ENCODE measurements at regions not wholly inside any gene's neighbourhood (a gene's known extent, or its start where the extent isn't known, plus 50 kb on each side); places are given as distances from the start of the nearest gene placed in this dataset.

GRCh38 chr7:42690794-42691639 lies 220.9 kb downstream of the C7orf25 start:
- H3K27me3 Mint-ChIP-seq: no peaks in the 10 kb centered on the region
- no peaks in the 10 kb centered on the region for H3K36me3 Mint-ChIP-seq
- DNase-seq: no peak
- no peak overlapping the region for H3K4me3 Mint-ChIP-seq
- no peaks in the 10 kb centered on the region for H3K4me1 Mint-ChIP-seq
- no peak overlapping the region for H3K27ac Mint-ChIP-seq
- no peaks in the 10 kb centered on the region for H3K9me3 Mint-ChIP-seq

GRCh38 chr7:42689626-42690025 lies 222.2 kb downstream of the C7orf25 start:
- Mint-ChIP-seq H3K27ac (no peak overlapping the region), H3K9me3 (no peaks in the 10 kb centered on the region), H3K4me1 (no peaks in the 10 kb centered on the region), H3K36me3 (no peaks in the 10 kb centered on the region), H3K4me3 (no peak overlapping the region), H3K27me3 (peaks cover 6% of the 10 kb centered on the region)
- DNase-seq: no peak

- H3K27ac Mint-ChIP-seq: no peak overlapping the region
- no peaks in the 10 kb centered on the region for H3K4me1 Mint-ChIP-seq
- no peak overlapping the region for H3K4me3 Mint-ChIP-seq
- no peaks in the 10 kb centered on the region for H3K9me3 Mint-ChIP-seq
- no peaks in the 10 kb centered on the region for H3K36me3 Mint-ChIP-seq
- H3K27me3 Mint-ChIP-seq: peaks cover 13% of the 10 kb centered on the region
- no peak for DNase-seq
Observed at GRCh38 chr7:42688056-42688371, 223.9 kb downstream of the C7orf25 start.

- Mint-ChIP-seq H3K36me3 (no peaks in the 10 kb centered on the region), H3K4me3 (no peak overlapping the region), H3K4me1 (no peaks in the 10 kb centered on the region), H3K27me3 (peaks cover 13% of the 10 kb centered on the region), H3K27ac (no peak overlapping the region), H3K9me3 (no peaks in the 10 kb centered on the region)
- no peak for DNase-seq
Observed at GRCh38 chr7:42687211-42688055, 224.4 kb downstream of the C7orf25 start.

- H3K4me1 Mint-ChIP-seq: no peaks in the 10 kb centered on the region
- no peak overlapping the region for H3K27ac Mint-ChIP-seq
- no peaks in the 10 kb centered on the region for H3K9me3 Mint-ChIP-seq
- DNase-seq: no peak
- H3K4me3 Mint-ChIP-seq: no peak overlapping the region
- peaks cover 13% of the 10 kb centered on the region for H3K27me3 Mint-ChIP-seq
- no peaks in the 10 kb centered on the region for H3K36me3 Mint-ChIP-seq
Observed at GRCh38 chr7:42686594-42687156, 225.2 kb downstream of the C7orf25 start.

GRCh38 chr7:42685911-42686310 lies 226.0 kb downstream of the C7orf25 start:
- Mint-ChIP-seq H3K4me3 (no peak overlapping the region), H3K4me1 (no peaks in the 10 kb centered on the region), H3K27me3 (peaks cover 13% of the 10 kb centered on the region), H3K36me3 (no peaks in the 10 kb centered on the region), H3K9me3 (no peaks in the 10 kb centered on the region), H3K27ac (no peak overlapping the region)
- DNase-seq: no peak

- H3K36me3 Mint-ChIP-seq: no peaks in the 10 kb centered on the region
- no peak for DNase-seq
- no peaks in the 10 kb centered on the region for H3K4me1 Mint-ChIP-seq
- peaks cover 8% of the 10 kb centered on the region for H3K27me3 Mint-ChIP-seq
- H3K27ac Mint-ChIP-seq: no peak overlapping the region
- H3K4me3 Mint-ChIP-seq: no peak overlapping the region
- H3K9me3 Mint-ChIP-seq: no peaks in the 10 kb centered on the region
Observed at GRCh38 chr7:42677751-42678699, 233.8 kb downstream of the C7orf25 start.

- H3K36me3 Mint-ChIP-seq: no peaks in the 10 kb centered on the region
- DNase-seq: no peak
- no peak overlapping the region for H3K4me3 Mint-ChIP-seq
- peaks cover 8% of the 10 kb centered on the region for H3K27me3 Mint-ChIP-seq
- H3K27ac Mint-ChIP-seq: no peak overlapping the region
- no peaks in the 10 kb centered on the region for H3K9me3 Mint-ChIP-seq
- no peaks in the 10 kb centered on the region for H3K4me1 Mint-ChIP-seq
Observed at GRCh38 chr7:42674541-42674940, 237.3 kb downstream of the C7orf25 start.

- Mint-ChIP-seq H3K4me3 (no peak overlapping the region), H3K27ac (no peak overlapping the region)
Observed at GRCh38 chr7:42673951-42674350, 237.9 kb downstream of the C7orf25 start.

GRCh38 chr7:42672339-42672999 lies 239.4 kb downstream of the C7orf25 start:
- Mint-ChIP-seq H3K4me1 (no peaks in the 10 kb centered on the region), H3K36me3 (no peaks in the 10 kb centered on the region), H3K27me3 (peaks cover 1% of the 10 kb centered on the region), H3K9me3 (peaks cover 2% of the 10 kb centered on the region), H3K27ac (no peak overlapping the region), H3K4me3 (no peak overlapping the region)
- DNase-seq: no peak

More at GRCh38 chr7:42673951-42674350, 237.9 kb downstream of the C7orf25 start:
- Mint-ChIP-seq H3K27me3 (peaks cover 6% of the 10 kb centered on the region), H3K4me1 (no peaks in the 10 kb centered on the region), H3K36me3 (no peaks in the 10 kb centered on the region), H3K9me3 (no peaks in the 10 kb centered on the region)
- DNase-seq: no peak

GRCh38 chr7:42671627-42672026 lies 240.2 kb downstream of the C7orf25 start:
- Mint-ChIP-seq H3K4me1 (no peaks in the 10 kb centered on the region), H3K9me3 (peaks cover 9% of the 10 kb centered on the region), H3K27me3 (peaks cover 9% of the 10 kb centered on the region), H3K27ac (no peak overlapping the region), H3K4me3 (no peak overlapping the region), H3K36me3 (no peaks in the 10 kb centered on the region)
- DNase-seq: no peak

- Mint-ChIP-seq H3K36me3 (no peaks in the 10 kb centered on the region), H3K9me3 (peaks cover 13% of the 10 kb centered on the region), H3K4me1 (no peaks in the 10 kb centered on the region), H3K27ac (no peak overlapping the region), H3K27me3 (peaks cover 14% of the 10 kb centered on the region), H3K4me3 (no peak overlapping the region)
- DNase-seq: no peak
Observed at GRCh38 chr7:42666994-42667393, 244.9 kb downstream of the C7orf25 start.

GRCh38 chr7:42662862-42663261 lies 249.0 kb downstream of the C7orf25 start:
- no peak for DNase-seq
- H3K27me3 Mint-ChIP-seq: peaks cover 14% of the 10 kb centered on the region
- no peak overlapping the region for H3K4me3 Mint-ChIP-seq
- no peaks in the 10 kb centered on the region for H3K4me1 Mint-ChIP-seq
- H3K27ac Mint-ChIP-seq: no peak overlapping the region
- H3K36me3 Mint-ChIP-seq: no peaks in the 10 kb centered on the region
- H3K9me3 Mint-ChIP-seq: peaks cover 13% of the 10 kb centered on the region

GRCh38 chr7:42661312-42661711 lies 250.6 kb downstream of the C7orf25 start:
- DNase-seq: no peak
- no peaks in the 10 kb centered on the region for H3K36me3 Mint-ChIP-seq
- H3K4me3 Mint-ChIP-seq: no peak overlapping the region
- H3K27me3 Mint-ChIP-seq: peaks cover 5% of the 10 kb centered on the region
- no peaks in the 10 kb centered on the region for H3K4me1 Mint-ChIP-seq
- no peak overlapping the region for H3K27ac Mint-ChIP-seq
- H3K9me3 Mint-ChIP-seq: peaks cover 2% of the 10 kb centered on the region
